H1 (cell line): ENCODE measurements at regions not wholly inside any gene's neighbourhood (a gene's known extent, or its start where the extent isn't known, plus 50 kb on each side); places are given as distances from the start of the nearest gene placed in this dataset.

Experiments used
- CTCF ChIA-PET: fragments of 300-600 bp; sonication (Branson Sonifier 250); formaldehyde crosslinking; loops from one replicate; lab custom pipeline; 2021; ENCODE audit not compliant: partially characterized antibody; lab: Charles Lee
- POLR2A ChIA-PET: fragments of 300-600 bp; sonication (Branson Sonifier 250); formaldehyde crosslinking; loops from one replicate; lab custom pipeline; 2021; ENCODE audit warnings: inconsistent platforms; ENCODE audit not compliant: partially characterized antibody; lab: Charles Lee
- DNase-seq, 2 experiments: peaks; one replicate each; pipeline versions ENCODE4 v3.0.0 to v3.0.0-alpha.2; 2010 to 2022; ENCODE audit warnings: low spot score in 2 of 2, low read depth in 1 of 2, mixed read lengths in 1 of 2
- FAIRE-seq: peaks from 2 replicates; lab custom pipeline; 2011; peaks lifted over from hg19 to GRCh38; lab: Jason Lieb, UNC
- H2AFZ ChIP-seq: 2 replicates; pipeline ENCODE4 v1.8.1; 2012; ENCODE audit warnings: low read length, inconsistent platforms
- H2AK5ac ChIP-seq: 2 replicates; pipeline ENCODE4 v1.6.1; 2013; ENCODE audit warnings: low read depth, low read length
- H2BK120ac ChIP-seq: replicated peaks from 2 replicates; pipeline ENCODE3; 2013; ENCODE audit warnings: low read depth, low read length, inconsistent platforms
- H2BK12ac ChIP-seq: 2 replicates; pipeline ENCODE4 v1.6.1; 2013; ENCODE audit warnings: low read depth, low read length
- H2BK15ac ChIP-seq: 2 replicates; pipeline ENCODE4 v1.6.1; 2013; ENCODE audit warnings: low read length
- H2BK20ac ChIP-seq: 2 replicates; pipeline ENCODE4 v1.6.1; 2013; ENCODE audit warnings: low read length
- H2BK5ac ChIP-seq: 2 replicates; pipeline ENCODE4 v1.6.1; 2013; ENCODE audit warnings: low read depth, low read length
- H3K14ac ChIP-seq: 2 replicates; pipeline ENCODE4 v1.6.1; 2013; ENCODE audit warnings: inconsistent platforms; ENCODE audit not compliant: insufficient read length
- H3K18ac ChIP-seq: 2 replicates; pipeline ENCODE4 v1.6.1; 2013; ENCODE audit warnings: low read length; ENCODE audit errors: extremely low read depth
- H3K23ac ChIP-seq: 2 replicates; pipeline ENCODE4 v1.6.1; 2013; ENCODE audit warnings: inconsistent platforms; ENCODE audit not compliant: insufficient read length
- H3K23me2 ChIP-seq: 2 replicates; pipeline ENCODE4 v1.6.1; 2013; ENCODE audit warnings: low read depth, low read length
- H3K27ac ChIP-seq: 2 replicates; pipeline ENCODE4 v1.6.1; 2011; ENCODE audit warnings: low read depth, low read length, inconsistent platforms
- H3K27me3 ChIP-seq, 4 experiments: replicated peaks in 1 of 4; 1 replicate in 1 of 4; 2 replicates in 3 of 4; pipeline versions ENCODE4 v1.6.1 to v1.8.1; 2011 to 2013; ENCODE audit warnings: low read length in 3 of 4, mild to moderate bottlenecking in 3 of 4, inconsistent platforms in 2 of 4, mixed read lengths in 2 of 4, moderate library complexity in 1 of 4; ENCODE audit not compliant: control insufficient read depth in 3 of 4, insufficient read depth in 3 of 4; ENCODE audit errors: extremely low read depth in 1 of 4
- H3K36me3 ChIP-seq, 4 experiments: 2 replicates each; pipeline versions ENCODE4 v1.6.1 to v1.8.1; 2011 to 2013; ENCODE audit warnings: mild to moderate bottlenecking in 4 of 4, low read length in 3 of 4, moderate library complexity in 2 of 4, control low read depth in 1 of 4, inconsistent platforms in 1 of 4; ENCODE audit not compliant: insufficient read depth in 4 of 4, control insufficient read depth in 2 of 4
- H3K4ac ChIP-seq: replicated peaks from 2 replicates; pipeline ENCODE3; 2013; ENCODE audit warnings: low read length, low read depth, mixed read lengths, inconsistent platforms; ENCODE audit not compliant: insufficient read length
- H3K4me1 ChIP-seq, 4 experiments: replicated peaks in 1 of 4; 1 replicate in 1 of 4; 2 replicates in 3 of 4; pipeline versions ENCODE4 v1.6.1 to v1.8.1; 2011 to 2013; ENCODE audit warnings: low read length in 3 of 4, inconsistent platforms in 2 of 4, mixed read lengths in 1 of 4; ENCODE audit not compliant: insufficient read depth in 4 of 4, control insufficient read depth in 3 of 4
- H3K4me2 ChIP-seq, 2 experiments: 2 replicates each; pipeline versions ENCODE4 v1.6.1 to v1.8.1; 2011 to 2013; ENCODE audit warnings: low read depth in 2 of 2, low read length in 2 of 2, control low read depth in 1 of 2, inconsistent platforms in 1 of 2, mild to moderate bottlenecking in 1 of 2; ENCODE audit not compliant: insufficient read depth in 1 of 2
- H3K4me3 ChIP-seq, 4 experiments: fragments of 200-600, 300-600 bp in 1 of 4; sonication (generic), shearing (Covaris generic), sonication (Bioruptor Twin) in 1 of 4; 2 replicates each; pipeline versions ENCODE4 v1.5.1 to v1.8.1; 2011 to 2016; ENCODE audit warnings: low read length in 4 of 4, low read depth in 3 of 4, control low read depth in 2 of 4, inconsistent platforms in 2 of 4, mild to moderate bottlenecking in 2 of 4, mixed read lengths in 1 of 4, moderate library complexity in 1 of 4; ENCODE audit not compliant: insufficient read depth in 2 of 4; ENCODE audit errors: extremely low read depth in 1 of 4
- H3K56ac ChIP-seq: replicated peaks from 2 replicates; pipeline ENCODE3; 2013; ENCODE audit warnings: low read depth, mild to moderate bottlenecking, mixed read lengths, low read length, inconsistent platforms; ENCODE audit not compliant: insufficient read length
- H3K79me1 ChIP-seq: 2 replicates; pipeline ENCODE4 v1.6.1; 2013; ENCODE audit warnings: low read depth, low read length, control low read depth
- H3K79me2 ChIP-seq, 2 experiments: 2 replicates each; pipeline versions ENCODE4 v1.6.1 to v1.8.1; 2012 to 2013; ENCODE audit warnings: low read length in 2 of 2, mild to moderate bottlenecking in 2 of 2, inconsistent platforms in 1 of 2; ENCODE audit not compliant: insufficient read depth in 2 of 2, control insufficient read depth in 1 of 2
- H3K9ac ChIP-seq, 4 experiments: replicated peaks in 1 of 4; 1 replicate in 1 of 4; 2 replicates in 3 of 4; pipeline versions ENCODE4 v1.6.1 to v1.8.1; 2011 to 2013; ENCODE audit warnings: low read depth in 3 of 4, low read length in 3 of 4, control low read depth in 2 of 4, mild to moderate bottlenecking in 2 of 4, moderate library complexity in 2 of 4, inconsistent platforms in 1 of 4; ENCODE audit errors: extremely low read depth in 1 of 4
- H3K9me3 ChIP-seq, 2 experiments: 2 replicates each; pipeline versions ENCODE4 v1.6.1 to v1.8.1; 2012 to 2013; ENCODE audit warnings: mild to moderate bottlenecking in 2 of 2, moderate library complexity in 2 of 2, control low read depth in 1 of 2, inconsistent platforms in 1 of 2, low read depth in 1 of 2, low read length in 1 of 2, mixed read lengths in 1 of 2; ENCODE audit not compliant: insufficient read depth in 2 of 2
- H4K20me1 ChIP-seq, 2 experiments: replicated peaks in 1 of 2; 2 replicates each; pipeline versions ENCODE3 to v1.8.1; 2011 to 2013; ENCODE audit warnings: inconsistent platforms in 2 of 2, low read length in 2 of 2, mild to moderate bottlenecking in 1 of 2; ENCODE audit not compliant: insufficient read depth in 2 of 2, control insufficient read depth in 1 of 2
- H4K5ac ChIP-seq: 2 replicates; pipeline ENCODE4 v1.6.1; 2013; ENCODE audit warnings: low read length, low read depth, mixed read lengths, inconsistent platforms; ENCODE audit not compliant: insufficient read length
- H4K8ac ChIP-seq: 2 replicates; pipeline ENCODE4 v1.8.0; 2013; ENCODE audit warnings: mild to moderate bottlenecking, moderate library complexity, low read length, inconsistent platforms; ENCODE audit not compliant: insufficient read depth; ENCODE audit errors: extremely low read depth
- H4K91ac ChIP-seq: replicated peaks from 2 replicates; pipeline ENCODE3; 2013; ENCODE audit warnings: low read length, mixed read lengths, inconsistent platforms; ENCODE audit not compliant: insufficient read length
- CHD2 ChIP-seq: IDR thresholded peaks from 2 replicates; pipeline ENCODE4 v1.6.1; 2012; ENCODE audit warnings: low read length, improper control_type of control experiment
- FOSL1 ChIP-seq: IDR thresholded peaks from 2 replicates; pipeline ENCODE4 v1.6.1; 2011; ENCODE audit warnings: mild to moderate bottlenecking, low read depth, low read length, moderate library complexity; ENCODE audit not compliant: insufficient read depth
- GTF2F1 ChIP-seq: IDR thresholded peaks from 2 replicates; pipeline ENCODE4 v1.6.1; 2012; ENCODE audit warnings: low read depth, low read length, improper control_type of control experiment, borderline replicate concordance
- JUND ChIP-seq: IDR thresholded peaks from 2 replicates; pipeline ENCODE4 v1.6.1; 2011; ENCODE audit warnings: mild to moderate bottlenecking, improper control_type of control experiment, low read length
- KDM4A ChIP-seq: IDR thresholded peaks from one replicate; pipeline ENCODE4 v1.7.1; 2012; ENCODE audit warnings: low read depth, mild to moderate bottlenecking, moderate library complexity, low read length, inconsistent platforms; ENCODE audit not compliant: severe bottlenecking
- POLR2A ChIP-seq, 2 experiments: IDR thresholded peaks; 1 replicate in 1 of 2; 2 replicates in 1 of 2; pipeline ENCODE4 v1.6.1; 2011; ENCODE audit warnings: low read depth in 2 of 2, low read length in 2 of 2, mild to moderate bottlenecking in 2 of 2; ENCODE audit errors: control extremely low read depth in 1 of 2
- RAD21 ChIP-seq, 2 experiments: IDR thresholded peaks in 1 of 2; conservative IDR thresholded peaks in 1 of 2; 2 replicates each; pipeline ENCODE4 v1.6.1; 2011; ENCODE audit warnings: low read depth in 2 of 2, low read length in 2 of 2, improper control_type of control experiment in 1 of 2, inconsistent platforms in 1 of 2, mild to moderate bottlenecking in 1 of 2, moderate library complexity in 1 of 2
- RNF2 ChIP-seq: fragments of 200-900, 300-1000 bp; sonication (generic); IDR thresholded peaks from 2 replicates; pipeline ENCODE4 v1.7.1; 2016; ENCODE audit warnings: borderline replicate concordance, low read depth, mild to moderate bottlenecking, antibody characterized with exemption, low read length; ENCODE audit not compliant: poor library complexity, severe bottlenecking; ENCODE audit errors: missing control alignments
- SAP30 ChIP-seq: fragments of 300-600 bp; sonication (generic); IDR thresholded peaks from 2 replicates; pipeline ENCODE4 v1.7.1; 2012; ENCODE audit warnings: low read length, moderate library complexity, mild to moderate bottlenecking, inconsistent platforms; ENCODE audit not compliant: insufficient read depth, insufficient replicate concordance
- SP2 ChIP-seq: IDR thresholded peaks from 2 replicates; pipeline ENCODE4 v1.6.1; 2012; ENCODE audit warnings: mild to moderate bottlenecking, low read length, inconsistent platforms
- TAF1 ChIP-seq: IDR thresholded peaks from 2 replicates; pipeline ENCODE4 v1.6.1; 2011; ENCODE audit warnings: mild to moderate bottlenecking, low read depth, low read length
- TBP ChIP-seq: IDR thresholded peaks from 2 replicates; pipeline ENCODE4 v1.6.1; 2011; ENCODE audit warnings: low read depth, low read length, improper control_type of control experiment
- TEAD4 ChIP-seq: IDR thresholded peaks from 2 replicates; pipeline ENCODE4 v1.6.1; 2012; ENCODE audit warnings: low read depth, low read length, inconsistent platforms, mixed read lengths
- YY1 ChIP-seq: IDR thresholded peaks from 2 replicates; pipeline ENCODE4 v1.6.1; 2011; ENCODE audit warnings: low read depth, mild to moderate bottlenecking, low read length
- WGBS, 2 experiments: shearing (Covaris generic) in 1 of 2; methylation state at CpG; one replicate each; pipeline versions ENCODE4 v1.1.6 to v1.1.7; 2013 to 2015; ENCODE audit warnings: low lambda C conversion rate in 2 of 2, mixed read lengths in 2 of 2, inconsistent platforms in 1 of 2, low coverage in 1 of 2, missing lambda C conversion rate in 1 of 2; ENCODE audit not compliant: insufficient replicate concordance in 2 of 2, insufficient coverage in 1 of 2, insufficient read length in 1 of 2; ENCODE audit errors: extremely low coverage in 1 of 2, missing lambda C conversion rate in 1 of 2; 5-methylcytosine and 5-hydroxymethylcytosine counted together

- Histone ChIP-seq H4K5ac (no peak overlapping the region), H3K18ac (no peak overlapping the region), H2AK5ac (no peak overlapping the region), H2BK5ac (no peak overlapping the region), H3K27me3 (no peaks in the 10 kb centered on the region), H3K9ac (no peak overlapping the region), H3K56ac (no peak overlapping the region), H3K4me1 (peaks cover 0 to 4% (median 0%) of the 10 kb centered on the region in 4 experiments; a peak in 2 of 7 replicates), H4K91ac (no peak overlapping the region), H3K27ac (no peak overlapping the region), H2AFZ (no peak overlapping the region), H2BK12ac (no peak overlapping the region), H3K14ac (no peak overlapping the region), H3K9me3 (no peaks in the 10 kb centered on the region; a peak in 1 of 4 replicates), H3K23me2 (no peaks in the 10 kb centered on the region), H3K4me2 (no peak overlapping the region; a peak in 1 of 4 replicates), H2BK15ac (no peak overlapping the region), H2BK20ac (no peak overlapping the region), H3K4me3 (no peak overlapping the region), H4K20me1 (no peaks in the 10 kb centered on the region), H3K79me2 (no peaks in the 10 kb centered on the region), H3K36me3 (no peaks in the 10 kb centered on the region), H4K8ac (no peak overlapping the region), H3K23ac (no peak overlapping the region), H3K79me1 (no peaks in the 10 kb centered on the region), H3K4ac (no peak overlapping the region), H2BK120ac (no peak overlapping the region)
- ChIA-PET CTCF (interaction anchor here (0.6 kb wide), 1 partner anchor 1658 kb away, joined by 3 read pairs; no protein-coding TSS in a partner anchor), POLR2A (no interaction called here)
- FAIRE-seq (no peak), DNase-seq (no peak)
- WGBS, 2 experiments, result 75% methylated on average over 3 of the region's 3 CpGs; no CpG with 5 or more reads in 1 of the 2 experiments
- TF ChIP-seq CHD2 (no peak), RNF2 (no peak), TAF1 (no peak), GTF2F1 (no peak), TBP (no peak), POLR2A (IDR thresholded peaks at IDR 0.05; ENCODE audit: control extremely low read depth in 1 of 2, low read depth in 2 of 2, low read length in 2 of 2) (no peak), SP2 (no peak), FOSL1 (no peak), YY1 (no peak), RAD21 (IDR thresholded peaks at IDR 0.05 in 1 of 2, conservative IDR thresholded peaks at IDR 0.05 in 1 of 2; ENCODE audit: low read depth in 2 of 2, low read length in 2 of 2) (peak in 1 of 2 experiments; percentile 5; a peak in 1 of 4 replicates), TEAD4 (no peak), JUND (no peak), SAP30 (no peak), KDM4A (no peak)
These were observed 268.1 kb upstream of the GRID2 start for GRCh38 chr4:92035666-92036065.
